GM13977 (cell line): ENCODE measurements at regions not wholly inside any gene's neighbourhood (a gene's known extent, or its start where the extent isn't known, plus 50 kb on each side); places are given as distances from the start of the nearest gene placed in this dataset.
A peak's percentile ranks its signal among the peaks of the same experiment; 100 is the strongest.

ENCODE experiments used
- DNase-seq: peaks from one replicate; pipeline ENCODE4 v3.0.0; 2012; ENCODE audit warnings: low spot score
- in situ Hi-C: fragments of 300-500 bp; cut with MboI; formaldehyde crosslinking; loops from one replicate; pipeline ENCODE4 v1.12.0; 2022; ENCODE audit warnings: low sequenced_read_pairs, low pct_unique_long_range_greater_than_20kb, mixed read lengths, inconsistent platforms; ENCODE audit not compliant: unreplicated experiment
- TF ChIP-seq, protein P1 (sequence below): IDR thresholded peaks from 2 replicates; pipeline ENCODE4 v1.5.1; 2012; ENCODE audit warnings: mild to moderate bottlenecking, control low read depth; ENCODE audit not compliant: insufficient read depth; ENCODE audit errors: extremely low read depth, missing control alignments

DNA sequence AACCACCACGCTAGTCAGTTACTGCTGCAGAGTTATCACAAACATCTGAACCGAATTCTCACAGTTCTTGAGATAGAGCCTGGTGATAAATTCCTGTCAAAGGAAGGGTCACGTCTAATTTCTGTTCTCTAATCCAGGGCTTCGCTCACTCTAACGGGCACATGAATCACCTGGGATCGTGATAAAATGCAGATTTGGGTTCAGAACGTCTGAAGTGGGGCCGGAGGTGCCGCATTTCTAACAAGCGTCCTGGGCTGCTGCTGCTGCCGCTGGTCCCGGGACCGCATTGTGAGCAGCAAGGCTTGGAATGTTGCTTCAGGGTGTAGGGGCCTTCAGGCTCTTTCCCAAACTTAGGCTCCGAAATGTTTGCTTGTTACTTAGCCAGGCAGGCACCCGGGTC, 264.1 kb downstream of the CDC5L start:
- TF ChIP-seq, protein P1, sequence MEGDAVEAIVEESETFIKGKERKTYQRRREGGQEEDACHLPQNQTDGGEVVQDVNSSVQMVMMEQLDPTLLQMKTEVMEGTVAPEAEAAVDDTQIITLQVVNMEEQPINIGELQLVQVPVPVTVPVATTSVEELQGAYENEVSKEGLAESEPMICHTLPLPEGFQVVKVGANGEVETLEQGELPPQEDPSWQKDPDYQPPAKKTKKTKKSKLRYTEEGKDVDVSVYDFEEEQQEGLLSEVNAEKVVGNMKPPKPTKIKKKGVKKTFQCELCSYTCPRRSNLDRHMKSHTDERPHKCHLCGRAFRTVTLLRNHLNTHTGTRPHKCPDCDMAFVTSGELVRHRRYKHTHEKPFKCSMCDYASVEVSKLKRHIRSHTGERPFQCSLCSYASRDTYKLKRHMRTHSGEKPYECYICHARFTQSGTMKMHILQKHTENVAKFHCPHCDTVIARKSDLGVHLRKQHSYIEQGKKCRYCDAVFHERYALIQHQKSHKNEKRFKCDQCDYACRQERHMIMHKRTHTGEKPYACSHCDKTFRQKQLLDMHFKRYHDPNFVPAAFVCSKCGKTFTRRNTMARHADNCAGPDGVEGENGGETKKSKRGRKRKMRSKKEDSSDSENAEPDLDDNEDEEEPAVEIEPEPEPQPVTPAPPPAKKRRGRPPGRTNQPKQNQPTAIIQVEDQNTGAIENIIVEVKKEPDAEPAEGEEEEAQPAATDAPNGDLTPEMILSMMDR = no peak
- no peak for DNase-seq
- in situ Hi-C loops = loop anchor here (25.0 kb wide), 1 partner anchor 1261 kb away; no protein-coding TSS in a partner anchor

DNA sequence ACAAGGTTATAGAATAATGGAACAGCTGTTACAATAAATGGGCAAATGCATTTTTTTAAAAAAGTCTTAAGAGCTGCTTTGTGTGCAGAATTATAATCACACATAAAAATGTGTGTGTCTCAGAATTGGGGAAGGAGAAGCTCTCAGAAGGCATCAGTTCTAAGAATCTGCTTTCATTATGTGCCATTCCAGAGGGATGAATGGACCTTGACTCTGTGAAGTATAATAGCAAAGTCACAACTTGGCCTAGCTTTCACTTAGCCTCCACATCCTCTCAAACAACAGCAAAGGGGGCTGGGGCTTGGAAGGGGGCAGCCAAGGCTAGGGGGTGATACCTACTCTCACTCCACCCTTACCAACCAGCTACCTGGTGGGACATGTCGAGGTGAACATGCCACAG, 265.0 kb downstream of the CDC5L start:
- DNase-seq = no peak
- in situ Hi-C loops = loop anchor here (25.0 kb wide), 1 partner anchor 1260 kb away; no protein-coding TSS in a partner anchor
- TF ChIP-seq, protein P1 = no peak

DNA sequence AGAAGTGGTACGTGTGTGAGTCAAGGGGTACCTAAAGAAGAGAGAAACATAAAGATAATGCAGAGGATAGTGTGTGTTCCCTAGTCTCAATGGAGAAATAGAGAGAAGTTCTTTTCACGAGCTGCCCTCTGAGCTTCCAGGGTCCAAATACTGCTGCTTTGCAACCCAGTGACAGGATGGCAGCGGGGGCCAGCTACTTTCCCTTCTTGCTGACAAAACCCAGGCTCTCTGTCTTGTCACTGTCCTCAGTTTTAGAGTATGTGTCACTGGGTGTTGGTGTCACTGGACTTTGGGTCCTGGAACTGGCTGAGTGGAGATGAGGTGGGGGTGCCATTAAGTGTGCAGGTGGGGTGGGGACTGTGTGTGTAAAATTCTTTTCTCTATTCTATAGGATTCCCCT, 265.6 kb downstream of the CDC5L start:
- TF ChIP-seq, protein P1 = no peak
- in situ Hi-C loops = loop anchor here (25.0 kb wide), 1 partner anchor 1259 kb away; no protein-coding TSS in a partner anchor
- DNase-seq = no peak

DNA sequence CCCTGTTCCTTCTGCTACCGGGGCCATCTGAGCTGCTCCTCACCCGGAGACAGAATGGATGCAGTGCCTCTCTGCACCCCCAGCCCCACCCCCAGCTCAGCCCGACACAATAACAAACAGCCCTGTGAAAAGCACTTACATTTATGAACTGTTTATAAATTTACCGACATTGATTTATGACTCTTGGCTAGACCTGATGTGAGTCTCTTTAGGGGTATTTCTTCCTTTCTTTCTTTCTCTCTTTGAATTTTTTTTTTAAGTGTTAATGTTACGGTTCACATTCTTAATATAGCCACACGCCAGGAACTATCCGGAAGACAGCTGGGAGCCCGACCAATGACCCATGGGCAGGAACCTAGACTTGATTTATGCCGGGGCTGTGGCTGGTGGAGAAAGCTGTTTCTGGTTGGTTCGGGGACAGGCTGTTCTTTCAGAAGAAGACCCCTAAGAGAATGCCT, 266.3 kb downstream of the CDC5L start:
- in situ Hi-C loops = loop anchor here (25.0 kb wide), 1 partner anchor 1259 kb away; no protein-coding TSS in a partner anchor
- no peak for DNase-seq

DNA sequence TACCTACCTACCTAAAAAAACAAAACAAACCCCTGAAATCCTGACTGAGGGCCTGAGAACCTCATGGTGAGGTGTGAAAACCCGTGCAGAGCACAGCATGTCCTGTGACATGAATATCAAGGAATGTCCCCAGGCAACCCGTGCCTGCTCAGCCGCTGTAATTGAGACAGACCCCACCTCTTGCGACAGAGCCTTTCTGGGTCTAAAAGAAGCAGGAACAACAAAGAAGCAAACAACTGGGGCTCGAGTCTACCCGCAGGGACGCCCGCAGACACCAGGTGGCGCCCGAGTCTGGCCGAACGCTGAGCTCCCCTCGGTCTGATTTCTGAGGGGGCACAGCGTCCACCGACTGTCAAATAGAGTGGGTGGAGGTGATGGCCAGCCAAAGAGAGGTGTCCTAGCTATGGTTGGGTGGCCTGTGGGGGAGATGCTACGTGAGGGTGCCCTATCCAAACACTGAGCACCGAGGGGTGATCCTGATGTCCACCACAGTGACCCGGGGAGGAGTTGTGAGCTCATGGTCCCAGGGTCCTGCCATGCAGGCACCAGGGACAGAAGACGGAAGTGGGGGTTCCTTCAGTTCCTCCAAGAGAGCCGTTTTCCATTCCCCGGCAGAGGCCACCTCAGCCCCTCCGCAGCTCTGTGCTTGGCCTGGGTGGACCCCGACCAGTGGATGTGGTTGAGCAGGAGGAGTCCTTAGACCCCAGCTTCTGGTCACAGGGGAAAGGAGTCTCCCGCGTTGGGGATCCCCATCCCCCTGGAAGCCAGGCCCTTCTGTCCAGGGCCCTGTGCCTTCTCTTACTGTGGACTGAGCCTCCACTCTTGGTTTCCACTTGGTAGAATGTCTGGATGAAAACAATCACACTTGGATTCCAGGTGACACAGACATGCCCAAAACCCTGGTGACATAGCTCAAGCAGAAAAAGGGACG, 268.2 kb downstream of the CDC5L start:
- in situ Hi-C loops = loop anchor here (25.0 kb wide), 1 partner anchor 1257 kb away; no protein-coding TSS in a partner anchor
- DNase-seq = peak; percentile 78
- TF ChIP-seq, protein P1 = peak; percentile 96

More for the DNA sequence above, 266.3 kb downstream of the CDC5L start:
- TF ChIP-seq, protein P1 = no peak

DNA sequence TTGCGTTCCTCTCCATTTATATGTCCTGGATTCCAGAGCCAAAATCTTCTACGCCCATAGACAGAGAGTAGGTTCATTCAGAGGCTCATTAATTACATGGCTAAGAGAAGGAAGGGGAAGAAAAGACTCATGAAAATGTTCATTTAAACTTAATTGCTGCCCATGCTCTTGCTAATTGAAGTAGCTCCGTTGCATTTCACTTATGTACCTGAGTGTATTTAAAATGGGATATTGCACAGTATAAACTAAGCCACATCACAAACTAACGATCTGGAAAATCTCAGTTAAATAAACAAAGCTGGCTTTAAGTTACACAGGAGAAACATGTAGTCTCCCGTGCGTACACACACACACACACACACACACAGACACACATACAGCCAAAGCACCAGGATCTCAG, 269.2 kb downstream of the CDC5L start:
- in situ Hi-C loops = loop anchor here (25.0 kb wide), 1 partner anchor 1256 kb away; no protein-coding TSS in a partner anchor
- TF ChIP-seq, protein P1 = no peak
- DNase-seq = no peak
